Gastrocnemius medialis (tissue), 4 donors: ENCODE measurements at regions not wholly inside any gene's neighbourhood (a gene's known extent, or its start where the extent isn't known, plus 50 kb on each side); places are given as distances from the start of the nearest gene placed in this dataset.

Experiments used
- ATAC-seq, 2 donors: fragments of 150-250 bp; one replicate each; pipeline ENCODE4 v1.9.1; 2016
- DNase-seq, 2 donors: peaks; one replicate each; pipeline ENCODE4 v3.0.0-alpha.2; 2019
- H3K27ac ChIP-seq, 4 donors: fragments of 200-600 bp; sonication (generic); 1 replicate in 1 of 4; 2 replicates in 3 of 4; pipeline ENCODE4 v1.5.1; 2016 to 2018; ENCODE audit warnings: mild to moderate bottlenecking in 2 of 4, moderate library complexity in 1 of 4
- H3K27me3 ChIP-seq, 3 donors: fragments of 200-600 bp; sonication (generic) in 2 of 3; 1 replicate in 1 of 3; 2 replicates in 2 of 3; pipeline versions ENCODE4 v1.5.1 to v1.6.0; 2016 to 2019; ENCODE audit warnings: mild to moderate bottlenecking in 1 of 3, moderate library complexity in 1 of 3
- H3K36me3 ChIP-seq, 2 donors: fragments of 200-600 bp; sonication (generic) in 1 of 2; one replicate each; pipeline ENCODE4 v1.5.1; 2017 to 2018
- H3K4me1 ChIP-seq, 2 donors: fragments of 200-600 bp; sonication (generic) in 1 of 2; one replicate each; pipeline ENCODE4 v1.5.1; 2016 to 2017; ENCODE audit warnings: mild to moderate bottlenecking in 2 of 2
- H3K4me3 ChIP-seq, 4 donors: fragments of 200-600 bp; sonication (generic) in 3 of 4; 1 replicate in 1 of 4; 2 replicates in 3 of 4; pipeline ENCODE4 v1.5.1; 2016 to 2019; ENCODE audit warnings: mild to moderate bottlenecking in 2 of 4
- H3K9me3 ChIP-seq, 3 donors: fragments of 200-600 bp; sonication (generic) in 2 of 3; 1 replicate in 1 of 3; 2 replicates in 2 of 3; pipeline ENCODE4 v1.5.1; 2016 to 2019
- POLR2A ChIP-seq, 2 donors: fragments of 450-650 bp; IDR thresholded peaks; one replicate each; pipeline ENCODE4 v1.6.1; 2017; ENCODE audit warnings: antibody characterized with exemption in 2 of 2, mild to moderate bottlenecking in 2 of 2, moderate library complexity in 2 of 2
- in situ Hi-C, 4 donors: fragments of 200-750 bp; cut with MboI; loops; one replicate each; pipeline versions ENCODE4 v1.15.0 to v1.8.0; 2017; ENCODE audit warnings: low sequenced_read_pairs in 4 of 4
- intact Hi-C: fragments of 100-400 bp; cut with DNase I; formaldehyde crosslinking; loops from one replicate; pipeline ENCODE4 v1.15.1; 2023; ENCODE audit warnings: low total_unique reads
- TF ChIP-seq, protein P1 (sequence below), 5 experiments: fragments of 450-650 bp in 3 of 5; fragments of 200-600 bp in 2 of 5; sonication (generic) in 2 of 5; IDR thresholded peaks in 4 of 5; conservative IDR thresholded peaks in 1 of 5; 1 replicate in 4 of 5; 2 replicates in 1 of 5; pipeline ENCODE4 v1.5.1; 2016 to 2019; ENCODE audit warnings: antibody characterized with exemption in 5 of 5, mild to moderate bottlenecking in 3 of 5, moderate library complexity in 3 of 5

DNA sequence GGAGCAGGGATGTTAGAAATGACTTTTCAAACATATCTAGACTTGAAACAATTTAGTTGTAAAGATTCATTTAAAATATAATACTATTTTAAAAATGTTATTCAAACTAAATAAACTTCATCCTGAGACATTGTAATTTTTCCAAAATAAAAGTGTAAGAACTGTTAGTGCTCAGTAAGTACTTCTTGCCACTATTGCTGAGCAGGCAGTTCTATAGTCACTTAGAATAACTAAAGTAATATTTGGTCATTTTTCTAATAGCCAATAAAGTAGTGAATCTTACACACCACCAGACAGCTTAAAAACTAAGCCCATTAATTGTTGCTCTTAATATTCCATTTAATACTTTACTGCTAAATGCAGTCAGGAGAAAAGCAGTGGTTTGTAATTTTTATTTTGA lies 1120.0 kb upstream of the CDH10 start:
- no peak for ATAC-seq
- Histone ChIP-seq H3K9me3 (no peaks in the 10 kb centered on the region), H3K27me3 (no peaks in the 10 kb centered on the region), H3K4me1 (no peaks in the 10 kb centered on the region), H3K4me3 (no peak overlapping the region), H3K36me3 (no peaks in the 10 kb centered on the region), H3K27ac (no peak overlapping the region)
- no peak for DNase-seq
- in situ Hi-C loops = no loop called here
- TF ChIP-seq POLR2A (IDR thresholded peaks at IDR 0.05) = no peak
- TF ChIP-seq, protein P1, sequence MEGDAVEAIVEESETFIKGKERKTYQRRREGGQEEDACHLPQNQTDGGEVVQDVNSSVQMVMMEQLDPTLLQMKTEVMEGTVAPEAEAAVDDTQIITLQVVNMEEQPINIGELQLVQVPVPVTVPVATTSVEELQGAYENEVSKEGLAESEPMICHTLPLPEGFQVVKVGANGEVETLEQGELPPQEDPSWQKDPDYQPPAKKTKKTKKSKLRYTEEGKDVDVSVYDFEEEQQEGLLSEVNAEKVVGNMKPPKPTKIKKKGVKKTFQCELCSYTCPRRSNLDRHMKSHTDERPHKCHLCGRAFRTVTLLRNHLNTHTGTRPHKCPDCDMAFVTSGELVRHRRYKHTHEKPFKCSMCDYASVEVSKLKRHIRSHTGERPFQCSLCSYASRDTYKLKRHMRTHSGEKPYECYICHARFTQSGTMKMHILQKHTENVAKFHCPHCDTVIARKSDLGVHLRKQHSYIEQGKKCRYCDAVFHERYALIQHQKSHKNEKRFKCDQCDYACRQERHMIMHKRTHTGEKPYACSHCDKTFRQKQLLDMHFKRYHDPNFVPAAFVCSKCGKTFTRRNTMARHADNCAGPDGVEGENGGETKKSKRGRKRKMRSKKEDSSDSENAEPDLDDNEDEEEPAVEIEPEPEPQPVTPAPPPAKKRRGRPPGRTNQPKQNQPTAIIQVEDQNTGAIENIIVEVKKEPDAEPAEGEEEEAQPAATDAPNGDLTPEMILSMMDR (IDR thresholded peaks at IDR 0.05 in 4 of 5, conservative IDR thresholded peaks at IDR 0.05 in 1 of 5) = no peak
- intact Hi-C loops = no loop called here

DNA sequence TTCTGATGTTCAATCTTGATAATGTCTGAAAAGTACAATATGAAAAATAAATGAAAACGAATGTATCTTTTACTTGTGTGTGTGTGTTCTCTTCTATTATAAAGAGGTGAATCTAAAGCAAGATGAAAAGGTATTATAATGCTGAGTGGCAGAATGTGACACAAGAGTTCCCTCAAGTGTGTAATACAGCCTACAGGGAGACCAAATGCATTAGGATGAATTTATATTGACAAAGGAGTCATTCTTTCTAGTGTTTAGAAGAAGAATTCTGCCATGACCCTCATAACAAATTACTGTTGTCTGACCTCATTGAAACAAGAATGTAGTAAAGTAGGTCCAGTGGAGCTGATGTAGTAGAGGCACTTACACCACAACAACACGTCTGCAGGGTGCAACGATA lies 1119.0 kb upstream of the CDH10 start:
- intact Hi-C loops (no loop called here), in situ Hi-C loops (no loop called here)
- Histone ChIP-seq H3K4me1 (no peaks in the 10 kb centered on the region), H3K36me3 (no peaks in the 10 kb centered on the region), H3K27ac (no peak overlapping the region), H3K9me3 (no peaks in the 10 kb centered on the region), H3K27me3 (no peaks in the 10 kb centered on the region), H3K4me3 (no peak overlapping the region)
- TF ChIP-seq POLR2A (IDR thresholded peaks at IDR 0.05) = no peak
- TF ChIP-seq, protein P1 (IDR thresholded peaks at IDR 0.05 in 4 of 5, conservative IDR thresholded peaks at IDR 0.05 in 1 of 5) = no peak
- DNase-seq (no peak), ATAC-seq (no peak)

DNA sequence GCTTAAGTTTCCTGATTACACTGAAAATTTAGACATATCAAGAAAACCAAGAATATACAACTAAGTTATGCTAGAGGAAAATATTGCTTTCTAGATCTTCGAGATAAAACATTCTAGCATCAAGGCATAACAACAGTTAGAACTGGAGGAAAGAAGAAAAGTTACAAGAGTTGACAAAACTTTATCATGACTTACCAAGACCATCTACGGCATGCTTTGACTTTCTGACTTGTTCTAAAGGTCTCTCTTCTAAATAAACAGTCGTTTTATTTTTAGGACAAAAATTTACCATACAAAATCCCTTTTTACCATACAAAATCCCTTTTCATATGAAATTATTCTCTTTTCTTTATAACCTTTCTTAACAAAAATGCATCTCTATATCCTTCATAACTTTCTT lies 1110.1 kb upstream of the CDH10 start:
- intact Hi-C loops = no loop called here
- TF ChIP-seq, protein P1 (IDR thresholded peaks at IDR 0.05 in 4 of 5, conservative IDR thresholded peaks at IDR 0.05 in 1 of 5) = no peak
- no peak for TF ChIP-seq POLR2A (IDR thresholded peaks at IDR 0.05)
- Histone ChIP-seq H3K27ac (no peak overlapping the region), H3K4me3 (no peak overlapping the region), H3K27me3 (no peaks in the 10 kb centered on the region), H3K36me3 (no peaks in the 10 kb centered on the region), H3K4me1 (no peaks in the 10 kb centered on the region), H3K9me3 (no peaks in the 10 kb centered on the region)
- DNase-seq (no peak), ATAC-seq (no peak)
- in situ Hi-C loops = no loop called here

DNA sequence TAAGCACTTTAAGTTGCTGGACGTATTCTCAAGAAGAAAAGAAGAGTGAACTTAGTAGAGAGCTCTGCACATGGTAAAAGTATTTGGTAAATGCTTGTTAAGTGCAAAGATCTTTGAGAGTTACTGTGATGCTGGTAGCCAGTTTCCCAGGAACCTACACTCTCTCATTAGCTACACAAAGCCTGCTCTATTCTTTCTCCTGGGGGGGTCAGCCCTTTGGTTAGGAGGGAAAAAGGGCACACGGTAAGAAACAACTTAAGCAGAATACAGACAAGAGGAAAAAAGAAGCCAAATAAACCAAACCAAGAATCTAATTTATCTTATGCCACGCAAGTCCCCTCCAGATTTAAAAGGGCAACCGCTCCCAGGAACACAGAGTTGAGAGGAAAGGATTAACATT lies 1100.1 kb upstream of the CDH10 start:
- Histone ChIP-seq H3K27ac (no peak overlapping the region), H3K27me3 (no peaks in the 10 kb centered on the region), H3K36me3 (no peaks in the 10 kb centered on the region), H3K4me1 (no peaks in the 10 kb centered on the region), H3K9me3 (no peaks in the 10 kb centered on the region), H3K4me3 (no peak overlapping the region)
- in situ Hi-C loops = no loop called here
- intact Hi-C loops = no loop called here
- DNase-seq = no peak
- no peak for TF ChIP-seq POLR2A (IDR thresholded peaks at IDR 0.05)
- TF ChIP-seq, protein P1 (IDR thresholded peaks at IDR 0.05 in 4 of 5, conservative IDR thresholded peaks at IDR 0.05 in 1 of 5) = no peak
- ATAC-seq = no peak

DNA sequence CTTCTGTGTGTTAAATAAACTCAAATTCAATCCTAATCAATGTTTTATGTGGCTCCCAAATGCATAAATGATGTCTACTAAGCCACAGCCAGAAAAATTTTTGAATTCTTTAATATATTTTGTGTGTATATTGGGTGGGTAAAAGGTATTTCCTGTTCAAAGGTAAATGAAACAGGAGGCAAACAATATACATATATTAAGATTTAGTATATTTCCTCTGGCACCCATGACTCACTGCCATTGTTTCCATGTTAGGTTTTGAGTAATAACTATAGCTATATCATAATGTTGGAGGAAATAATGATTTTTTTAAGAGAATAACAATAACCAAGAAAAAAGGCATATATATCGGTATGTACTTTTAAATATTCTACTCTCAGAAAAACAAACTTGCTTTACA lies 1071.9 kb upstream of the CDH10 start:
- DNase-seq (no peak), ATAC-seq (no peak)
- Histone ChIP-seq H3K27me3 (no peaks in the 10 kb centered on the region), H3K4me3 (no peak overlapping the region), H3K27ac (no peak overlapping the region), H3K4me1 (no peaks in the 10 kb centered on the region), H3K9me3 (peaks cover 0 to 3% (median 0%) of the 10 kb centered on the region in 3 donors), H3K36me3 (no peaks in the 10 kb centered on the region)
- TF ChIP-seq, protein P1 (IDR thresholded peaks at IDR 0.05 in 4 of 5, conservative IDR thresholded peaks at IDR 0.05 in 1 of 5) = no peak
- TF ChIP-seq POLR2A (IDR thresholded peaks at IDR 0.05) = no peak
- in situ Hi-C loops (no loop called here), intact Hi-C loops (no loop called here)
